HEK293 (cell line): ENCODE measurements at regions not wholly inside any gene's neighbourhood (a gene's known extent, or its start where the extent isn't known, plus 50 kb on each side); places are given as distances from the start of the nearest gene placed in this dataset.

Experiments
- CTCF ChIA-PET: fragments of 350-600 bp; formaldehyde crosslinking; extraction: SDS; loops from one replicate; lab custom pipeline; 2021; ENCODE audit warnings: antibody characterized with exemption; lab: Yijun Ruan, JAX
- POLR2A ChIA-PET: fragments of 300-600 bp; formaldehyde crosslinking; extraction: SDS; loops from one replicate; lab custom pipeline; 2020; ENCODE audit warnings: antibody characterized with exemption, inconsistent platforms; lab: Yijun Ruan, JAX
- H3K27ac ChIP-seq: fragments of 200-500 bp; sonication (Bioruptor generic); 2 replicates; pipeline ENCODE4 v1.5.1; 2014; ENCODE audit warnings: low read depth, low read length, control low read depth, inconsistent platforms; ENCODE audit errors: extremely low read depth
- H3K36me3 ChIP-seq, 2 experiments: fragments of 200-500 bp in 1 of 2; sonication (Bioruptor generic) in 1 of 2; 1 replicate in 1 of 2; 2 replicates in 1 of 2; pipeline ENCODE4 v1.5.1; 2014 to 2017; ENCODE audit warnings: inconsistent platforms in 2 of 2, low read length in 2 of 2; ENCODE audit not compliant: control insufficient read depth in 2 of 2, insufficient read depth in 1 of 2
- H3K4me1 ChIP-seq: fragments of 200-500 bp; sonication (Bioruptor generic); 2 replicates; pipeline ENCODE4 v1.5.1; 2014; ENCODE audit warnings: mild to moderate bottlenecking, low read length, inconsistent platforms; ENCODE audit not compliant: control insufficient read depth, insufficient read depth
- H3K4me3 ChIP-seq: 2 replicates; pipeline ENCODE4 v1.5.1; 2011; ENCODE audit warnings: low read depth, mild to moderate bottlenecking, control low read depth, low read length, moderate library complexity
- H3K9me3 ChIP-seq: fragments of 200-500 bp; sonication (Bioruptor generic); 2 replicates; pipeline ENCODE4 v1.5.1; 2014; ENCODE audit warnings: low read depth, low read length, inconsistent platforms; ENCODE audit not compliant: control insufficient read depth, insufficient read depth
- MEIS1 ChIP-seq: sonication (generic); formaldehyde crosslinking; IDR thresholded peaks from 2 replicates; pipeline ENCODE4 v1.8.1; 2022; ENCODE audit warnings: missing genetic modification reagents, mild to moderate bottlenecking, borderline replicate concordance
- ZBTB17 ChIP-seq: fragments of 450-650 bp; formaldehyde crosslinking; IDR thresholded peaks from 2 replicates; pipeline ENCODE4 v1.5.1; 2016; ENCODE audit warnings: missing biosample characterization, missing genetic modification characterization
- ZIC2 ChIP-seq: fragments of 450-650 bp; formaldehyde crosslinking; IDR thresholded peaks from 2 replicates; pipeline ENCODE4 v1.5.1; 2016; ENCODE audit warnings: missing biosample characterization, missing genetic modification characterization
- ZNF2 ChIP-seq: fragments of 450-650 bp; formaldehyde crosslinking; IDR thresholded peaks from 2 replicates; pipeline ENCODE4 v1.5.1; 2016; ENCODE audit warnings: missing biosample characterization, missing genetic modification characterization
- ZNF221 ChIP-seq: fragments of 450-650 bp; formaldehyde crosslinking; IDR thresholded peaks from 2 replicates; pipeline ENCODE4 v1.5.1; 2017; ENCODE audit warnings: missing biosample characterization, missing genetic modification characterization, borderline replicate concordance
- ZNF302 ChIP-seq: fragments of 450-650 bp; formaldehyde crosslinking; IDR thresholded peaks from 2 replicates; pipeline ENCODE4 v1.5.1; 2016; ENCODE audit warnings: missing biosample characterization, missing genetic modification characterization, low read depth
- ZNF350 ChIP-seq: fragments of 450-650 bp; formaldehyde crosslinking; IDR thresholded peaks from 2 replicates; pipeline ENCODE4 v1.5.0; 2017; ENCODE audit warnings: missing biosample characterization, mild to moderate bottlenecking, missing genetic modification characterization
- ZNF366 ChIP-seq: fragments of 450-650 bp; formaldehyde crosslinking; conservative IDR thresholded peaks from 2 replicates; pipeline ENCODE4 v1.5.1; 2016; ENCODE audit warnings: missing biosample characterization, missing genetic modification characterization
- ZNF624 ChIP-seq: fragments of 450-650 bp; formaldehyde crosslinking; IDR thresholded peaks from 2 replicates; pipeline ENCODE4 v1.5.1; 2017; ENCODE audit warnings: missing biosample characterization, missing genetic modification characterization
- ZNF645 ChIP-seq: fragments of 450-650 bp; formaldehyde crosslinking; IDR thresholded peaks from 2 replicates; pipeline ENCODE4; 2016; ENCODE audit warnings: missing biosample characterization, missing genetic modification characterization
- ZNF654 ChIP-seq: fragments of 450-650 bp; formaldehyde crosslinking; IDR thresholded peaks from 2 replicates; pipeline ENCODE4 v1.5.1; 2016; ENCODE audit warnings: low read depth, missing biosample characterization, missing genetic modification characterization
- TF ChIP-seq, protein P1 (sequence below): fragments of 450-650 bp; formaldehyde crosslinking; IDR thresholded peaks from 2 replicates; pipeline ENCODE4 v1.5.1; 2016; ENCODE audit warnings: missing biosample characterization, missing genetic modification characterization
- TF ChIP-seq, protein P2 (sequence below): fragments of 450-650 bp; formaldehyde crosslinking; IDR thresholded peaks from 2 replicates; pipeline ENCODE4 v1.5.1; 2016; ENCODE audit warnings: missing biosample characterization, missing genetic modification characterization
- TF ChIP-seq, protein P3 (sequence below): fragments of 450-650 bp; formaldehyde crosslinking; IDR thresholded peaks from 2 replicates; pipeline ENCODE4 v1.5.1; 2016; ENCODE audit warnings: missing biosample characterization, missing genetic modification characterization

GRCh38 chr1:79204779-79205479 lies 198.4 kb upstream of the ADGRL4 start:
- POLR2A ChIA-PET: no interaction called here
- no peak for TF ChIP-seq ZBTB17 (tag by site-specific recombination)
- TF ChIP-seq, protein P1, sequence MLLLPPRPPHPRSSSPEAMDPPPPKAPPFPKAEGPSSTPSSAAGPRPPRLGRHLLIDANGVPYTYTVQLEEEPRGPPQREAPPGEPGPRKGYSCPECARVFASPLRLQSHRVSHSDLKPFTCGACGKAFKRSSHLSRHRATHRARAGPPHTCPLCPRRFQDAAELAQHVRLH (tag by site-specific recombination): no peak
- TF ChIP-seq ZNF302: no peak
- no peak for TF ChIP-seq ZNF366 (tag by site-specific recombination)
- TF ChIP-seq ZNF624 (tag by site-specific recombination): no peak
- TF ChIP-seq ZNF221 (tag by site-specific recombination): no peak
- TF ChIP-seq, protein P2, sequence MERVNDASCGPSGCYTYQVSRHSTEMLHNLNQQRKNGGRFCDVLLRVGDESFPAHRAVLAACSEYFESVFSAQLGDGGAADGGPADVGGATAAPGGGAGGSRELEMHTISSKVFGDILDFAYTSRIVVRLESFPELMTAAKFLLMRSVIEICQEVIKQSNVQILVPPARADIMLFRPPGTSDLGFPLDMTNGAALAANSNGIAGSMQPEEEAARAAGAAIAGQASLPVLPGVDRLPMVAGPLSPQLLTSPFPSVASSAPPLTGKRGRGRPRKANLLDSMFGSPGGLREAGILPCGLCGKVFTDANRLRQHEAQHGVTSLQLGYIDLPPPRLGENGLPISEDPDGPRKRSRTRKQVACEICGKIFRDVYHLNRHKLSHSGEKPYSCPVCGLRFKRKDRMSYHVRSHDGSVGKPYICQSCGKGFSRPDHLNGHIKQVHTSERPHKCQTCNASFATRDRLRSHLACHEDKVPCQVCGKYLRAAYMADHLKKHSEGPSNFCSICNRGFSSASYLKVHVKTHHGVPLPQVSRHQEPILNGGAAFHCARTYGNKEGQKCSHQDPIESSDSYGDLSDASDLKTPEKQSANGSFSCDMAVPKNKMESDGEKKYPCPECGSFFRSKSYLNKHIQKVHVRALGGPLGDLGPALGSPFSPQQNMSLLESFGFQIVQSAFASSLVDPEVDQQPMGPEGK (tag by site-specific recombination): no peak
- TF ChIP-seq ZNF645 (tag by site-specific recombination): no peak
- no peak for TF ChIP-seq ZNF350 (tag by site-specific recombination)
- Histone ChIP-seq H3K9me3 (no peaks in the 10 kb centered on the region), H3K4me1 (no peaks in the 10 kb centered on the region), H3K4me3 (no peak overlapping the region), H3K36me3 (no peaks in the 10 kb centered on the region), H3K27ac (no peak overlapping the region)
- CTCF ChIA-PET: no interaction called here

DNA sequence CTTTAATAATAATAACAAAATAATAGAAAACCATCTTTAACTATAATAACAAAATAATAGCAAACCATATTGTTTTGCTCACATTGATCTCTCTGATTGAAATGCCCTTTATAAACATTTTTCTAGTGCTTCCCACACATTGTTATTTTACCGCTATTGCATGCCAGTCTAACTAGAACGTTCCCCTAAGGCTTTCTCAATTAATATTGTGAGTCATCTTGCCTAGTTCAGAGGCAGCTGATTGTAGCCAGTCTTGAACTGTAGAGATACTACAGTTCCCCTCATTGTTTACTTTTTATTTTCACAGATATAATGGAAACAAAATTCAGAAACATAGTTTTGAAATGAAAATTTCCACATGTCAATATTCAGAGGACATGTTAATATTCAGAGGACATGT lies 192.3 kb upstream of the ADGRL4 start:
- Histone ChIP-seq H3K27ac (no peak overlapping the region), H3K4me3 (no peak overlapping the region), H3K9me3 (no peaks in the 10 kb centered on the region)
- no peak for TF ChIP-seq ZNF2 (tag by site-specific recombination)
- TF ChIP-seq, all 188 proteins: peak for 0
- POLR2A ChIA-PET: no interaction called here
- H3K36me3 ChIP-seq: no peaks in the 10 kb centered on the region
- CTCF ChIA-PET: no interaction called here
- no peaks in the 10 kb centered on the region for H3K4me1 ChIP-seq

- no peaks in the 10 kb centered on the region for H3K9me3 ChIP-seq
- H3K4me3 ChIP-seq: no peak overlapping the region
- no peaks in the 10 kb centered on the region for H3K4me1 ChIP-seq
- ChIA-PET POLR2A (no interaction called here), CTCF (interaction anchor here (0.7 to 1.3 kb wide), 2 partner anchors 99 to 358 kb away, joined by 3 to 5 read pairs; no protein-coding TSS in a partner anchor)
- no peak overlapping the region for H3K27ac ChIP-seq
- TF ChIP-seq, protein P3, sequence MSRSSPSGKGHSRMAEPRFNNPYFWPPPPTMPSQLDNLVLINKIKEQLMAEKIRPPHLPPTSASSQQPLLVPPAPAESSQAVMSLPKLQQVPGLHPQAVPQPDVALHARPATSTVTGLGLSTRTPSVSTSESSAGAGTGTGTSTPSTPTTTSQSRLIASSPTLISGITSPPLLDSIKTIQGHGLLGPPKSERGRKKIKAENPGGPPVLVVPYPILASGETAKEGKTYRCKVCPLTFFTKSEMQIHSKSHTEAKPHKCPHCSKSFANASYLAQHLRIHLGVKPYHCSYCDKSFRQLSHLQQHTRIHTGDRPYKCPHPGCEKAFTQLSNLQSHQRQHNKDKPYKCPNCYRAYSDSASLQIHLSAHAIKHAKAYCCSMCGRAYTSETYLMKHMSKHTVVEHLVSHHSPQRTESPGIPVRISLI (tag by site-specific recombination): no peak
- TF ChIP-seq ZNF654: peak; percentile 41
- TF ChIP-seq MEIS1: no peak
- H3K36me3 ChIP-seq: no peaks in the 10 kb centered on the region
Measured at GRCh38 chr1:79197421-79197820, 190.9 kb upstream of the ADGRL4 start.

DNA sequence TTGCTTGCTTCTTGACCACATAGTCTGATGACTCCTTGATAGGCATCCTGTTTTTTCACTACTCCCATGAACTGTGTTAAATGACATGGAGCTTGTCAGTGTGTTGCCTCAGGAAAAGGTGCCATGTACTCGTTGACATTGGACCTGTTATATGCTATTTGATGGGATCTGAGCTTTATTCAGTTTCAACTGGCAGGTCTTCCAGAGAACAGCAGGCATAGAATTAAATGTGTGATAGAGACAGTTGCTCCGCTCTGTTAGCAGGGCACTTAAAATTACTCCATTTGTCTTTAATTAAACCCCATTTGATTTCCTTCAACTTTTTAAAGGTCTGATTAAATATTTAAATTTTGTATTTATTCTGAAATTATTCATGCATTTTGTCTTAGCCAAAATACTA lies 189.7 kb upstream of the ADGRL4 start:
- no peaks in the 10 kb centered on the region for H3K4me1 ChIP-seq
- ChIA-PET POLR2A (no interaction called here), CTCF (no interaction called here)
- no peak for TF ChIP-seq ZIC2
- H3K27ac ChIP-seq: no peak overlapping the region
- no peaks in the 10 kb centered on the region for H3K9me3 ChIP-seq
- no peak overlapping the region for H3K4me3 ChIP-seq
- H3K36me3 ChIP-seq: no peaks in the 10 kb centered on the region
